NCI-H510A (cell line): ENCODE measurements at regions not wholly inside any gene's neighbourhood (a gene's known extent, or its start where the extent isn't known, plus 50 kb on each side); places are given as distances from the start of the nearest gene placed in this dataset.

Experiments used
- DNase-seq: peaks from one replicate; lab custom pipeline; 2025; lab: John Stamatoyannopoulos, UW

- no peak for DNase-seq
Observed at GRCh38 chr10:76733441-76733936, 904.1 kb downstream of the KCNMA1 start.

- no peak for DNase-seq
Observed at GRCh38 chr10:76732306-76732705, 905.3 kb downstream of the KCNMA1 start.

- DNase-seq: no peak
Observed at GRCh38 chr10:76729841-76730487, 907.6 kb downstream of the KCNMA1 start.

GRCh38 chr10:76729346-76729745 lies 908.3 kb downstream of the KCNMA1 start:
- DNase-seq: no peak

GRCh38 chr10:76727038-76727437 lies 910.6 kb downstream of the KCNMA1 start:
- DNase-seq: no peak

- no peak for DNase-seq
Observed at GRCh38 chr10:76723844-76724243, 913.8 kb downstream of the KCNMA1 start.

- DNase-seq: no peak
Observed at GRCh38 chr10:76721891-76722505, 915.6 kb downstream of the KCNMA1 start.

- DNase-seq: no peak
Observed at GRCh38 chr10:76719006-76719405, 918.6 kb downstream of the KCNMA1 start.

GRCh38 chr10:76717141-76717540 lies 920.5 kb downstream of the KCNMA1 start:
- no peak for DNase-seq

GRCh38 chr10:76711222-76711997 lies 926.2 kb downstream of the KCNMA1 start:
- no peak for DNase-seq

- no peak for DNase-seq
Observed at GRCh38 chr10:76700241-76700640, 937.4 kb downstream of the KCNMA1 start.

- no peak for DNase-seq
Observed at GRCh38 chr10:76697923-76698322, 939.7 kb downstream of the KCNMA1 start.

GRCh38 chr10:76695069-76695468 lies 942.5 kb downstream of the KCNMA1 start:
- no peak for DNase-seq

- no peak for DNase-seq
Observed at GRCh38 chr10:76686201-76686600, 951.4 kb downstream of the KCNMA1 start.

- no peak for DNase-seq
Observed at GRCh38 chr10:76684968-76685367, 952.6 kb downstream of the KCNMA1 start.

- DNase-seq: no peak
Observed at GRCh38 chr10:76681153-76681552, 956.5 kb downstream of the KCNMA1 start.

- no peak for DNase-seq
Observed at GRCh38 chr10:76679030-76679429, 958.6 kb downstream of the KCNMA1 start.

- no peak for DNase-seq
Observed at GRCh38 chr10:76675951-76676587, 961.5 kb downstream of the KCNMA1 start.

GRCh38 chr10:76675561-76675950 lies 962.1 kb downstream of the KCNMA1 start:
- no peak for DNase-seq

- no peak for DNase-seq
Observed at GRCh38 chr10:76667408-76668370, 969.9 kb downstream of the KCNMA1 start.

- DNase-seq: no peak
Observed at GRCh38 chr10:76666891-76667290, 970.7 kb downstream of the KCNMA1 start.
